Body of pancreas (tissue), 4 donors: ENCODE measurements at regions not wholly inside any gene's neighbourhood (a gene's known extent, or its start where the extent isn't known, plus 50 kb on each side); places are given as distances from the start of the nearest gene placed in this dataset.

ENCODE experiments used
- CTCF ChIP-seq, 7 experiments: fragments of 450-650 bp in 4 of 7; fragments of 200-600 bp in 3 of 7; sonication (generic) in 3 of 7; IDR thresholded peaks; one replicate each; pipeline ENCODE4 v1.5.1; 2016 to 2019; ENCODE audit warnings: antibody characterized with exemption in 7 of 7
- POLR2A ChIP-seq, 3 donors: fragments of 450-650 bp; IDR thresholded peaks; one replicate each; pipeline ENCODE4 v1.6.1; 2016; ENCODE audit warnings: antibody characterized with exemption in 3 of 3, mild to moderate bottlenecking in 2 of 3

GRCh38 chr10:104582602-104582951 lies 58.5 kb upstream of the SORCS3 start:
- TF ChIP-seq CTCF (IDR thresholded peaks at IDR 0.05) (no peak), POLR2A (IDR thresholded peaks at IDR 0.05) (no peak)
